Activated naive CD4-positive, alpha-beta T cell treated with anti-CD3 and anti-CD28 coated beads, Interleukin-2, amount 50 U/mL, for 24 hours (primary cell): ENCODE measurements at regions not wholly inside any gene's neighbourhood (a gene's known extent, or its start where the extent isn't known, plus 50 kb on each side); places are given as distances from the start of the nearest gene placed in this dataset.

Source experiments
- H3K27ac Mint-ChIP-seq: one replicate; pipeline ENCODE4 v1.8.0; 2021; ENCODE audit warnings: mild to moderate bottlenecking, mixed read lengths
- H3K27me3 Mint-ChIP-seq: one replicate; pipeline ENCODE4 v1.8.0; 2021; ENCODE audit warnings: mixed read lengths
- H3K36me3 Mint-ChIP-seq: one replicate; pipeline ENCODE4 v1.8.0; 2021; ENCODE audit warnings: mixed read lengths
- H3K4me1 Mint-ChIP-seq: one replicate; pipeline ENCODE4 v1.8.0; 2021; ENCODE audit warnings: mixed read lengths
- H3K4me3 Mint-ChIP-seq: one replicate; pipeline ENCODE4 v1.8.0; 2021; ENCODE audit warnings: mild to moderate bottlenecking, mixed read lengths
- H3K9me3 Mint-ChIP-seq: one replicate; pipeline ENCODE4 v1.8.0; 2021; ENCODE audit warnings: mixed read lengths

GRCh38 chr1:177571076-177571475, 398.8 kb downstream of the SEC16B start:
- Mint-ChIP-seq H3K4me3 (no peak overlapping the region), H3K36me3 (no peaks in the 10 kb centered on the region), H3K9me3 (peaks cover 10% of the 10 kb centered on the region), H3K27ac (no peak overlapping the region), H3K27me3 (no peaks in the 10 kb centered on the region), H3K4me1 (no peaks in the 10 kb centered on the region)

- Mint-ChIP-seq H3K27me3 (no peaks in the 10 kb centered on the region), H3K36me3 (no peaks in the 10 kb centered on the region), H3K9me3 (peaks cover 10% of the 10 kb centered on the region), H3K4me3 (no peak overlapping the region), H3K27ac (no peak overlapping the region), H3K4me1 (no peaks in the 10 kb centered on the region)
Observed at GRCh38 chr1:177569476-177569875, 398.7 kb downstream of the BRINP2 start.

DNA sequence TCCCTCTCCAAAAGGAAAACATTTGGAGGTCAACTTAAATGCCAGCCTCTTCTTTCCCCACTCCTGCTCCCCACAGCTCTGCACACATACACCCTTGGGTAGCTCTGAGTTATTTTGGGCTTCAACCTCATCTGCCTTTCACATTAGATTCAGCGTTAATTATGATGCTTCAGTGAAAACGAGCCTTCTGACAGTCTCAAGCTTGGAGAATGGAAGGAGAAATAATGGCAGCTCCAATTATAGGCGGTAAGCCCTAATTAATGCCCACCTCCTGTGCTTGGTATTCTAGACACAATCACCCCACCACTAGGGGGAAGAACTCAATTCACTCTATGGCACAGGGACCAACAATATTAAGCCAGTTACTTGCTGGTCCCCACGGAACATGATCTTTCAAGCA, 397.9 kb downstream of the BRINP2 start:
- no peak overlapping the region for H3K27ac Mint-ChIP-seq
- H3K9me3 Mint-ChIP-seq: peaks cover 10% of the 10 kb centered on the region
- no peaks in the 10 kb centered on the region for H3K4me1 Mint-ChIP-seq
- H3K36me3 Mint-ChIP-seq: no peaks in the 10 kb centered on the region
- H3K27me3 Mint-ChIP-seq: no peaks in the 10 kb centered on the region
- H3K4me3 Mint-ChIP-seq: no peak overlapping the region

- no peak overlapping the region for H3K27ac Mint-ChIP-seq
- no peaks in the 10 kb centered on the region for H3K27me3 Mint-ChIP-seq
- peaks cover 10% of the 10 kb centered on the region for H3K9me3 Mint-ChIP-seq
- no peaks in the 10 kb centered on the region for H3K4me1 Mint-ChIP-seq
- H3K4me3 Mint-ChIP-seq: no peak overlapping the region
- no peaks in the 10 kb centered on the region for H3K36me3 Mint-ChIP-seq
Observed at GRCh38 chr1:177567393-177567792, 396.6 kb downstream of the BRINP2 start.

DNA sequence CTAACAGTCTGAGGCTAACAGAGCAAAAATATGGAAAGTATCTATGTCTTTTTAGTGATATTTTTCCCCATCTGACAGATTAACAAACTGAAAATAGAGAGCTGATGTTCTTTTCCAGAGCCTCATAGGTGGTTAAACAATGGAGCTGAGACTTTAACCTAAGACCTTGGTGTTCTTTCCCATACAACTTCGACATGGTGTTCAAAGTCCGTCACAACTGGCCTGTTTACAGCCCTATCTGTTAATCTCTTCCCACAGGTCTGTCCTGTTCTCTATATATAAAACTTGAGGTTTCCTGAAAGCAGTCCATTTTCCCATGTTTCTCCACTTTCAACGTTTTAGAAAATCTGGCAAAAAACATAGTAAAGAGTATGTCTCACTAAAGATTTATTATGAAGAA, 395.7 kb downstream of the BRINP2 start:
- H3K27me3 Mint-ChIP-seq: no peaks in the 10 kb centered on the region
- H3K36me3 Mint-ChIP-seq: no peaks in the 10 kb centered on the region
- H3K4me1 Mint-ChIP-seq: no peaks in the 10 kb centered on the region
- H3K27ac Mint-ChIP-seq: no peak overlapping the region
- H3K9me3 Mint-ChIP-seq: peaks cover 10% of the 10 kb centered on the region
- H3K4me3 Mint-ChIP-seq: no peak overlapping the region

GRCh38 chr1:177561436-177561835, 390.7 kb downstream of the BRINP2 start:
- Mint-ChIP-seq H3K36me3 (no peaks in the 10 kb centered on the region), H3K4me1 (no peaks in the 10 kb centered on the region), H3K4me3 (no peak overlapping the region), H3K27ac (no peak overlapping the region), H3K9me3 (peaks cover 35% of the 10 kb centered on the region), H3K27me3 (no peaks in the 10 kb centered on the region)

DNA sequence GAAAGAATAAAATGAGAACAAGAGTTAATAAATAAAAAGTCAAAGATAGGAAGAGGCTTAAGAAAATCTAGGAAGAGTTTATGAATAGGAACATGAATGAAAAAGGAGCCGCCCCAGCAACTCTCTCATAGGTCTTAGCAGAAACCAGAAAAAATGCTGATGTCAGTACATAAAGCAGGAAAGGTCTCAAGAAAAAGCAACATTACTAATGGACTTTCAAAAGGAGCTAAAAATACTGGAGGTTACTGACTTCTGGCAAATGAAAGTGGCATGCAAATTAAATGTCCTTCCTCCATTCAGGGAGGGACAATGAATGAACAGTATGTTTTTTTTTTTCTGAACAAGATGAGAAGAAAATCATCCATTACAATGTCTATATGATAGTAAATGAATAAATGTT, 387.6 kb downstream of the BRINP2 start:
- no peaks in the 10 kb centered on the region for H3K4me1 Mint-ChIP-seq
- no peaks in the 10 kb centered on the region for H3K36me3 Mint-ChIP-seq
- no peak overlapping the region for H3K4me3 Mint-ChIP-seq
- H3K9me3 Mint-ChIP-seq: peaks cover 46% of the 10 kb centered on the region
- H3K27me3 Mint-ChIP-seq: no peaks in the 10 kb centered on the region
- no peak overlapping the region for H3K27ac Mint-ChIP-seq

DNA sequence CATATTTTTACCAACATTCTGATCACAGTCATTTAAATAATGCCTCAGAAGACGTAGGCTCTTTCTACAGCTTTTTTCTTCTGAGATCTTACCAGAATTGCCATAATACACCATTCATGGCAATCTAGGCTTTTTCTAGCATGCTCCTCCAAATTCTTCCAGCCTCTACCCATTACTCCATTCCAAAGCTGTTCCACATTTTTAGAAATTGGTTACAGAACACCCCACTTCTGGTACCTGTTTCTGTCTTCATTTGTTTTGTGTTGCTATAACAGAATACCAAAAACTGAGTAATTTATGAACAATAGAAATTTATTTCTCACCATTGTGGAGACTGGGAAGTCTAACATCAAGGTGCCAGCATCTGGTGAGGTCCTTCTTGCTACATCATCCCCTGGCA, 385.4 kb downstream of the BRINP2 start:
- Mint-ChIP-seq H3K4me1 (no peaks in the 10 kb centered on the region), H3K36me3 (no peaks in the 10 kb centered on the region), H3K27ac (no peak overlapping the region), H3K9me3 (peaks cover 56% of the 10 kb centered on the region), H3K4me3 (no peak overlapping the region), H3K27me3 (no peaks in the 10 kb centered on the region)

- peaks cover 19% of the 10 kb centered on the region for H3K9me3 Mint-ChIP-seq
- no peaks in the 10 kb centered on the region for H3K4me1 Mint-ChIP-seq
- no peak overlapping the region for H3K4me3 Mint-ChIP-seq
- H3K27ac Mint-ChIP-seq: no peak overlapping the region
- H3K27me3 Mint-ChIP-seq: no peaks in the 10 kb centered on the region
- H3K36me3 Mint-ChIP-seq: no peaks in the 10 kb centered on the region
Observed at GRCh38 chr1:177547200-177547599, 376.4 kb downstream of the BRINP2 start.

GRCh38 chr1:177546346-177546745, 375.6 kb downstream of the BRINP2 start:
- Mint-ChIP-seq H3K9me3 (peaks cover 15% of the 10 kb centered on the region), H3K36me3 (no peaks in the 10 kb centered on the region), H3K4me1 (no peaks in the 10 kb centered on the region), H3K27me3 (no peaks in the 10 kb centered on the region), H3K27ac (no peak overlapping the region), H3K4me3 (no peak overlapping the region)

- Mint-ChIP-seq H3K36me3 (no peaks in the 10 kb centered on the region), H3K27ac (no peak overlapping the region), H3K4me1 (no peaks in the 10 kb centered on the region), H3K27me3 (no peaks in the 10 kb centered on the region), H3K4me3 (no peak overlapping the region), H3K9me3 (peaks cover 7% of the 10 kb centered on the region)
Observed at GRCh38 chr1:177526201-177526600, 355.4 kb downstream of the BRINP2 start.

DNA sequence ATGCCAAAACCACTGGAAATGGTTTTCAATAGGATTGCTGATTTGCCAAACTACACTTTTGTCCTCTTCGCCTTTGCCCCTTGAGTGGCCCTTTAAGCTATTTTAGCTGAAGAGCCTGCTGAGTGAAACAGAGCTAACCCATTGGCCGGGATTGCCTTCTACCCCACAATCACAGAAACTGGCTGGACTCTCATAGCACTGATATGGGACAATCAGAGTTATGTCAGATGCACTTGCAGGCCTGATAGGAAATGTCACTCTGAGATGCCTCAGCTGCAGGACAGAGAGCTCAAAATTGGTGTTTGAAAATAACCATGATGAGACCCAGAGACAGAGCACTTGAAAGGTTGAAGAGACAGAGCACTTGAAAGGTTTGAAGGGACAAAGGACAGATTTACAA, 354.4 kb downstream of the BRINP2 start:
- Mint-ChIP-seq H3K4me3 (no peak overlapping the region), H3K9me3 (peaks cover 7% of the 10 kb centered on the region), H3K27ac (no peak overlapping the region), H3K27me3 (no peaks in the 10 kb centered on the region), H3K4me1 (no peaks in the 10 kb centered on the region), H3K36me3 (no peaks in the 10 kb centered on the region)

GRCh38 chr1:177517546-177517945, 346.8 kb downstream of the BRINP2 start:
- no peak overlapping the region for H3K27ac Mint-ChIP-seq
- H3K4me1 Mint-ChIP-seq: no peaks in the 10 kb centered on the region
- no peak overlapping the region for H3K4me3 Mint-ChIP-seq
- peaks cover 10% of the 10 kb centered on the region for H3K9me3 Mint-ChIP-seq
- no peaks in the 10 kb centered on the region for H3K27me3 Mint-ChIP-seq
- no peaks in the 10 kb centered on the region for H3K36me3 Mint-ChIP-seq

- H3K4me3 Mint-ChIP-seq: no peak overlapping the region
- H3K27ac Mint-ChIP-seq: no peak overlapping the region
- no peaks in the 10 kb centered on the region for H3K36me3 Mint-ChIP-seq
- H3K9me3 Mint-ChIP-seq: peaks cover 10% of the 10 kb centered on the region
- H3K27me3 Mint-ChIP-seq: no peaks in the 10 kb centered on the region
- no peaks in the 10 kb centered on the region for H3K4me1 Mint-ChIP-seq
Observed at GRCh38 chr1:177514207-177514606, 343.4 kb downstream of the BRINP2 start.

DNA sequence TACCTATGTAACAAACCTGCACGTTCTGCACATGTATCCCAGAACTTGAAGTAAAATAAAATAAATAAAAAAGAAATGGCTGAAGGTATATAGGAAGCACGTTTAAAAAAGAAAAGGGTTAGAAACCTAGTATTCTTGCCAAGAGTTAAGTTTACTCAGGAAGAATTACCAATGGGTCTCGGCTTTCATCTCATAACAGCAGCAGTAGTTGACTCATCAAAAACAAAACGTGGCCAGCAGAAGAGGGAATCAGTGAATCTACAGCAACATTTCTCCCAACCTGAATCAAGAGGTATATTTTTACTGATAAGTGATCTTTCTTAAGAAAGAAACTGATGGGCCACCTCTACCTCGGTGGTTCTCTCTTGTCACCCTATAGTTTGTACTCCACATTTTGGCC, 340.3 kb downstream of the BRINP2 start:
- Mint-ChIP-seq H3K36me3 (no peaks in the 10 kb centered on the region), H3K9me3 (peaks cover 18% of the 10 kb centered on the region), H3K27ac (no peak overlapping the region), H3K27me3 (no peaks in the 10 kb centered on the region), H3K4me3 (no peak overlapping the region), H3K4me1 (no peaks in the 10 kb centered on the region)

GRCh38 chr1:177505905-177506590, 335.3 kb downstream of the BRINP2 start:
- no peak overlapping the region for H3K27ac Mint-ChIP-seq
- H3K36me3 Mint-ChIP-seq: no peaks in the 10 kb centered on the region
- no peak overlapping the region for H3K4me3 Mint-ChIP-seq
- no peaks in the 10 kb centered on the region for H3K27me3 Mint-ChIP-seq
- peaks cover 10% of the 10 kb centered on the region for H3K9me3 Mint-ChIP-seq
- no peaks in the 10 kb centered on the region for H3K4me1 Mint-ChIP-seq

- H3K4me1 Mint-ChIP-seq: no peaks in the 10 kb centered on the region
- no peaks in the 10 kb centered on the region for H3K27me3 Mint-ChIP-seq
- H3K9me3 Mint-ChIP-seq: peaks cover 7% of the 10 kb centered on the region
- H3K4me3 Mint-ChIP-seq: no peak overlapping the region
- no peak overlapping the region for H3K27ac Mint-ChIP-seq
- H3K36me3 Mint-ChIP-seq: no peaks in the 10 kb centered on the region
Observed at GRCh38 chr1:177495878-177496277, 325.1 kb downstream of the BRINP2 start.
